GM18858 (cell line): ENCODE measurements at regions not wholly inside any gene's neighbourhood (a gene's known extent, or its start where the extent isn't known, plus 50 kb on each side); places are given as distances from the start of the nearest gene placed in this dataset.

Source experiments
- ATAC-seq: cut with Tn5 transposase; IDR thresholded peaks from one replicate; pipeline ENCODE4 v1.9.1; 2021; ENCODE audit not compliant: unreplicated experiment

DNA sequence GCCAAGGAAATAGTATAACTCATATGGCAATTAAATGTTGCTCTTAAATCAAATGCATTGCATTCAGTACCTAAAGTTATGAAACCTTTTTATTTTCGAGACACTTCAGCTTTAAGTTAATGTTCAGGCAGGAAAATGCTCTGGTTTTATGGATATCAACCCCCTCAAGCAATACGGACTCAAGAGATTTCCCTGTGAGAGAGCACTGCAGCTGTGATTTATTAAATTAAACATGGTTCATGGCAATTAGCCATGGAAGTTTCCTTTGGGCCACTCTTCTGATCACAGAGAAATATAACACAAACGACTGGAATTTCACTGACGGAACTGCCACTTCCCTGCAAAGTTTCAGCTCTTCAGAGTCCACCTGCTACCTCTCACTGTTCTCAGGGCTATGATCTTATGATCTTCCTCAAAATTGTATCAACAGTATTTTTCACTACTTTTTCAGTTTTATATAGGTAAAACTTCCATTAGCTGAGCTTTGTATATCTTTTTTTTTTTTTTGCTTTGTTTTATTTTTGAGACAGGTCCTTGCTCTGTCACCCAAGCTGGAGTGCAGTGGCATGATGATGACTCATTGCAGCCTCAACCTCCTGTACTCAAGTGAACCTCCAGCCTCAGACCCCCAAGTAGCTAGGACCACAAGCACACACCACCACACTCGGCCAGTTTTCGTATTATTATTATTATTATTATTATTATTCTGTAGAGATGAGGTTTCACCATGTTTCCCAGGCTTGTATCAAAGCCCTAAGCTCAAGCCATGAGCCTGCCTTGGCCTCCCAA is 923.1 kb upstream of the TMPRSS15 start:
- ATAC-seq = no peak

- ATAC-seq = no peak
Observed at GRCh38 chr21:19328954-19329353, 925.4 kb upstream of the TMPRSS15 start.

DNA sequence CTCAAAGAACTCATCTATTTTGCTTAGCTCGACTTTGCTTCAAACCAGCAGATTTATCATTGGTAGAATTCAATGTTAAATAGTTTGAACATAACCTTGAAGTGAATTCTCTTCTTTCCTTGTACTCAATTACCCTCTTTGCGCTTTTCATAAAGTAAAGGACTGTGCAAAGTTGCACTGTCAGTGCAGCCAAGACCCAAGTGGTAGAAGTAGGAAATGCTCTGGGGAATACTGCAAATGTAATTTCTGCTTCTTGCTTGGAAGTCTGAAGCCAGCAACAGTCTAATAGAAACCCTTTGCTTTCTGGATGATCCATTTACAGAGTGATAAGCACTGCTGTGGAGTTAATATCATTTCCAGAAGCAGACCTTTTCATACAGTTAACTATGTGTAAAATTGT is 936.7 kb upstream of the TMPRSS15 start:
- no peak for ATAC-seq

DNA sequence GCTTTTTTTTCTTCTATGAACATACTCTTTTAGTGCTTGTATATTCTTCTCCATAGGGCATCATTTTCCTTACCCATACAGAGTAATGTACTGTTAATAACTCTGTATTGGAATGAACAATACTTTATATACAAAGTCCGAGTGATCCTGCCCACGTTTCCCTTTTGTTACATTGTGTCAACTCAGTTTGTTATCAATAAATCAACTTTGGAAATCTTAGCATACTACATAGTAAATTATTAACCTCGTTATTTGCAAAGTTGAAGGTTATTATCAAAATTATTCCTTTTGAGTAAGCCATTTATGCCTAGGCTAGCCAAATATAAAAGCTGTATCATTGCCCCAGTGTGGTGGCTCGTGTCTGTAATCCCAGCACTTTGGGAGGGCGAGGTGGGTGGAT is 937.4 kb upstream of the TMPRSS15 start:
- ATAC-seq = no peak

GRCh38 chr21:19343711-19344110 is 940.1 kb upstream of the TMPRSS15 start:
- peak; percentile 71 for ATAC-seq

- ATAC-seq = no peak
Observed at GRCh38 chr21:19350286-19350685, 946.7 kb upstream of the TMPRSS15 start.

DNA sequence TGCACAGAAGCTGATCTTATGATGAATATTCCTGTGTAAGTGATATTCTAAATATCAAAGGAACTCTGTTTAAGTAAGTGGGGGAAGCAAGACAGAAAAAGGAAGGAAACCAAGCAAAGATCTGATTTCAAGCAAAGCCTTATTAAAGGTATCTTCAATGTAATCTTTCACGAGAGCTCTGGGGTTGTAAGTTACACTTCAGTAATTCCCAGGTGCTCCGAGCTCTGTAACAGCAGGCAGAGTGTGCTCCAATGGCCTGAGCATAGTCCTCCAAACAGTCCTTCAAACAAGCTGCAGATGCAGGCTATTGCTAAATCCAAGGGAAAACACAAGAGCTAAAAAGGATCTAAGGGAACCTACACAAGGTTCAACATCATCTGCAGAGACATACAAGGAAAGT is 949.7 kb upstream of the TMPRSS15 start:
- ATAC-seq = no peak

GRCh38 chr21:19368944-19369343 is 965.4 kb upstream of the TMPRSS15 start:
- no peak for ATAC-seq

DNA sequence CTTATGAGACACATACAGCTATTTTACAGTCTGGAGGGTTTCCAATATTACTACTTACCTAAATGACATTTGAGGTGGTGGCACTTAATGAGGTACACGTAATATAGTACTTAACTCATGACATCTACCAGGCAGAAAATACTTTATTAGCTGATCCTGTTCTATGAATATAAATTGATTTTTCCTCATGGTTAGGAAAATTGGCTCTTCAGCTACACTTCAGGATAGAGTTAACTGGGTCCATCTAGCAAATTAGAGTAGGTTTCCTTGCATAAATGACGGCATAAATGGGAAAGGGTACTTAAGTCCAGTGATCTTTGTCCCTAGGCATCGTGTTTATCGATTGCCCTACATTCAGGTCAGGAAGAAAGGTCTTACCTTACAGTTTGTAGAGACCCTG is 988.8 kb upstream of the TMPRSS15 start:
- no peak for ATAC-seq

GRCh38 chr21:19400223-19400770 is 996.7 kb upstream of the TMPRSS15 start:
- ATAC-seq = no peak

DNA sequence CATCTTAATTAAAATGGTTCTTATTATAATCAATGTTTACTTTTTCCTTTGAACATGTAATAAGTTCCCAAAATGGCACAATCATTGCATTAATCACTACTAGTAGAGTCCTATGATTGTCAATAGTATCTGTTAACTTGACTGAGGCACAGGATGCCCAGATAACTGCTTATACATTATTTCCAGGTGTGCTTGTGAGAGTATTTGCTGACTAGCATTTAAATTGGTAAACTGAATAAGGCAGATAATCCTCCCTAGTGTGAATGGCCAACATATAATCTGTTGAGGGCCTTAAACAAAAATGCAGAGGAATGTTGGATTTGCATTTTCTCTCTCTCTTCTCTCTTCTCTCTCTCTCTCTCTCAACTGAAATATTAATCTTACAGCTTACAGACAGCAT is 999.3 kb upstream of the TMPRSS15 start:
- ATAC-seq = no peak

GRCh38 chr21:19405326-19405725 is 1001.7 kb upstream of the TMPRSS15 start:
- no peak for ATAC-seq

- ATAC-seq = no peak
Observed at GRCh38 chr21:19420565-19420964, 1017.0 kb upstream of the TMPRSS15 start.

DNA sequence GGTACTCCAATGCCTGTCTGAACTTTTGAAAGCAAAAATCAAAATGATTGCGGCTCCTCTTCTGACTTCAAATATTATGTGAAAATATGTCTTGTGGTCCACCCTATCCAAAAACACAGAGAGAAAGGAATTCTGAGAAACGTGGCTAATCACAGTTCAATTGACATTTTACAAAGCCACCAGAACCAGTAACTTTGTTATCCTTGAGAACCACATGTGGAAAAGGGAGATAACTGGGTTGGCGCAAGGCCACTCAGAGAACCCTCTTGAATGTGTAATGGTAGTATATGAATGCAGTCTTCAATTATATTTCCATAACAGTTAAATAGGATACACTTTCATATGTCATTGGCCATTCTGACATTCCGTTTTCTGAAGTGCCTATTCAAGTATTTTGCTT is 1030.0 kb upstream of the TMPRSS15 start:
- no peak for ATAC-seq

DNA sequence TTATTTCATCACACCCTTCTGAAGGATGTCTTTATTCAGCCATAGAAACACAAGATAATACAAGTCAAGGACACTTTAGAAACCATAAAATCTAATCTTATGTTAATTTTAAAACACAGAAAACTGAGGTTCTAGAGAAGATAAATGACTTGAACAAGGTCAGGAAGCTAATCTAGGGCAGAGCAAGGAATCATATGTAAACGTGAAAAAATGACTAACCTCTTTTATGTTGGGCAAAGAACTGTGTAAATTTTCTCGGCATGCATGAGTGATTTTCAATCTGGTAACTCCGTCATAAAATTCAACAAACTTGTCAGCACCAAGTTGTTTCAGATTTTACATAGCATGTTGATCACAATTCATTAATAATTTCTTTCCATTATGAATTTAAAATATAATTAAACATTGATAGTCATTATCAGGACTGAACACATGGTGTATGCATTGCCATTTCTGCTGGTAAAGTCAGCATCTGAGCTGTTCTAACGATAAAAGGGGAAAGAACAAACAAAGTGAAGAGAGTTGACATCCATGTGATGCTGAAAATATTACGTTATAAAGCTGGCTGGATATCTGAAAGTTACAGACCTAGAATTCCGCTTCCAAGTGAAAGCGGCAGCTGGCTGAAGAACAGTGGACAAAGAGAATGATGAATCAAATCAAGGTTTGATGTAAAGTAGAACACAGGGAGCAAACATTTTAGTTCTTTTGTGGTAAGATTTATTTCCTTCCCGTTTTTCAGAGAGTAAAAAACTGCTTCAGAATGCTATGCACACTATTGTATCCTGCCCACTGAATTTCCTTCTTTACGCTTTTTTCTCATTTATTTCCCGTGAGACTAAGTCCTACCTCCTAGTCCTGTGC is 1037.4 kb upstream of the TMPRSS15 start:
- no peak for ATAC-seq

DNA sequence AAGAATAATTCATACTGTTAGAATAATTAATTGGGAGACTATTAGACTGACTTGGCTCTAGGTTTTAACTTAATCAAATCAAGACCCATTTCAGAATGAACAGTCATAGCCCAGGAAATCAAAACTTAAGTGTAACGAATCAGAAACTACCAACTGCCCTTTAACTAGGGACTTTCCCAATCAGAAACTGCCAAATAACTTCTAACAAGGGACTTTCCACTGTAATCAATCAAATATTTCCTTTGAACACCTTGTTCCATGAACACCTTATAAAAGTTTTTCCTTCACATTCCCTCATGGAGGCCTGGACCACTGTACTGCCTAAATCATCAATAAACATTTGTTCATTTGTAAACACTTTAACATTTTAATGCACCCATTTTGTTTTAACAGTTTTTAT is 1054.7 kb upstream of the TMPRSS15 start:
- ATAC-seq = no peak

DNA sequence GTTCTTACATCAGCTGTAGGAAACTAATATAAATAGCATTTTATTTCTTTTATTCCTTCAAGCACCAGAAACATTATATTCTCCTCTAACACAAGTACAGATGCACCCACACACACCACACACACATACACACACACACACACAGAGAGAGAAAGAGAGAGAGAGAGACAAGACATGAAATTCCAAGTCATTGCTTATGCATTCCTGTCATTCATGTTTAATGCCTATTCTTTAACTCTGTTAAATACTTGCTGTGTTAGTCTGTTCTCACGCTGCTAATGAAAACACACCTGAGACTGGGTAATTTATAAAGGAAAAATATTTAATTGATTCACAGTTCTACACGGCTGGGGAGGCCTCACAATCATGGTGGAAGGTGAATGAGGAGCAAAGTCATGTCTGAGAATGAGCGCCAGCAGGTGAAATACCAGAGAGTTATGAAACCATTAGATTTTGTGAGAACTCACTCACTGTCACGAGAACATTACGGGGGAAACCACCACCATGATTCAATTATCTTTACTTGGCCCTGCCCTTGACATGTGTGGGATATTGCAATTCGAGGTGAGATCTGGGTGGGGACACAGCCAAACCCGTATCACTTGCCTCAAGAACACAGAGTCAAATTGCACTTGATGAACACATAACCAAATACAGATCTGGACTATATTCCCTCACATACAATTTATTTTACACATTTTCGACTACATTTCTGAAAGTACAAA is 1058.1 kb upstream of the TMPRSS15 start:
- ATAC-seq = no peak

DNA sequence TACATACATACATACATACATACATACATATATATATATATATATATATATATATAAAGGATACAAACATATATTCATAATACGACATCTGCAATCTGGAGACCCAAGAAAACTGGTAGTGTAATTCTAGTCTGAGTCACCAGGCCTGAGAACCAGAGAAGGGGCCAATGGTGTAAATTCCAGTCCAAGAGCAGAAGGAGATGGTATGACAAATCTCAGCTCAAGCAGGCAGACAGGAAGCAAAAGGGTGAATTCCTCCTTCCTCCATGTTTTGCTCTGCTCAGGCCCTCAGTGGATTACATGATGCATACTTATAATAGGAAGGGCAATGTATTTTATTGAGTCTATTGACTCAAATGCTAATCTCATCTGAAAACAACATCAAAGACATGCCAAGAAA is 1060.4 kb upstream of the TMPRSS15 start:
- ATAC-seq = no peak

GRCh38 chr21:19468991-19469715 is 1065.6 kb upstream of the TMPRSS15 start:
- ATAC-seq = no peak

GRCh38 chr21:19475525-19475924 is 1071.9 kb upstream of the TMPRSS15 start:
- no peak for ATAC-seq

GRCh38 chr21:19489930-19490329 is 1086.3 kb upstream of the TMPRSS15 start:
- ATAC-seq = no peak
